GM12874 (cell line): ENCODE measurements at regions not wholly inside any gene's neighbourhood (a gene's known extent, or its start where the extent isn't known, plus 50 kb on each side); places are given as distances from the start of the nearest gene placed in this dataset.

Experiments used
- CTCF ChIP-seq: IDR thresholded peaks from 2 replicates; pipeline ENCODE4 v1.5.1; 2011; ENCODE audit warnings: low read depth, mild to moderate bottlenecking, control low read depth, low read length, moderate library complexity; ENCODE audit not compliant: insufficient read depth

GRCh38 chr12:131460520-131460919 is 250.4 kb upstream of the SFSWAP start:
- no peak for TF ChIP-seq CTCF

- no peak for TF ChIP-seq CTCF
These were observed 249.8 kb upstream of the SFSWAP start for GRCh38 chr12:131461096-131461495.

GRCh38 chr12:131463174-131463573 is 247.7 kb upstream of the SFSWAP start:
- TF ChIP-seq CTCF = no peak

GRCh38 chr12:131464081-131464480 is 246.8 kb upstream of the SFSWAP start:
- TF ChIP-seq CTCF = no peak

GRCh38 chr12:131466306-131466705 is 244.6 kb upstream of the SFSWAP start:
- no peak for TF ChIP-seq CTCF

GRCh38 chr12:131466932-131467331 is 244.0 kb upstream of the SFSWAP start:
- no peak for TF ChIP-seq CTCF

- TF ChIP-seq CTCF = no peak
These were observed 242.7 kb upstream of the SFSWAP start for GRCh38 chr12:131468206-131468605.

- TF ChIP-seq CTCF = no peak
These were observed 239.5 kb upstream of the SFSWAP start for GRCh38 chr12:131471271-131471905.
